ENCODE measurements at regions not wholly inside any gene's neighbourhood (a gene's known extent, or its start where the extent isn't known, plus 50 kb on each side); places are given as distances from the start of the nearest gene placed in this dataset.

DNA sequence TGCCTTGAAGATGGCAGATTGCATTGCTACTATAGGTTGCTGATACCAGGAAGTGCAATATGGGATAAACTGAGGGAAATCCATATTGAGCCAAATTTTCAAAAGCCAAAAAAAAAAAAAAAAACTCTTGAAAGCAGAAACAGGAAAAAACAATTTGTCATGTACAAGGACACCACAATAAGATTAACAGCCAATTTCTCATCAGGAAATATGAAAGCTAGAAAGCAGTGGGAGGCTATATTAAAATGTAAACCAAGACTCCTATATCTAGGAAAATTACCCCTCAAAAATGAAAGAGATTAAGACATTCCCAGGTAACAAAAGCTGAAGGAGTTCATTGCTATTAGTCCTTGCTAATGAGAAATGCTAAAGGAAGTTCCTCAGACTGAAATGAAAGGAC, 462.8 kb upstream of the DPH6 start:
- no peak overlapping the region for H3K4me3 ChIP-seq
- in situ Hi-C loops (cut with MboI): no loop called here
- H3K79me2 ChIP-seq (ENCODE audit: control insufficient read depth, insufficient read depth, low read length): no peaks in the 10 kb centered on the region
- intact Hi-C loops (cut with micrococcal nuclease; ENCODE audit: unreplicated experiment): no loop called here
- ChIA-PET CTCF (interaction anchor here (1.5 kb wide), 1 partner anchor 9 kb away, joined by 5 read pairs; no protein-coding TSS in a partner anchor), RAD21 (ENCODE audit: unreplicated experiment) (no interaction called here), SMC1A (ENCODE audit: uncharacterized antibody, unreplicated experiment) (interaction anchor here (0.9 to 1.6 kb wide), 2 partner anchors 15 to 124 kb away, joined by 3 to 4 read pairs; no protein-coding TSS in a partner anchor), POLR2A (no interaction called here)
- no peak overlapping the region for H3K9ac ChIP-seq (ENCODE audit: control insufficient read depth, insufficient read depth, low read length)
- no peak for TF ChIP-seq IKZF2 (IDR thresholded peaks at IDR 0.05)
- TF ChIP-seq BCL11A (IDR thresholded peaks at IDR 0.05; ENCODE audit: low read depth, low read length): no peak
- TF ChIP-seq, protein P1, sequence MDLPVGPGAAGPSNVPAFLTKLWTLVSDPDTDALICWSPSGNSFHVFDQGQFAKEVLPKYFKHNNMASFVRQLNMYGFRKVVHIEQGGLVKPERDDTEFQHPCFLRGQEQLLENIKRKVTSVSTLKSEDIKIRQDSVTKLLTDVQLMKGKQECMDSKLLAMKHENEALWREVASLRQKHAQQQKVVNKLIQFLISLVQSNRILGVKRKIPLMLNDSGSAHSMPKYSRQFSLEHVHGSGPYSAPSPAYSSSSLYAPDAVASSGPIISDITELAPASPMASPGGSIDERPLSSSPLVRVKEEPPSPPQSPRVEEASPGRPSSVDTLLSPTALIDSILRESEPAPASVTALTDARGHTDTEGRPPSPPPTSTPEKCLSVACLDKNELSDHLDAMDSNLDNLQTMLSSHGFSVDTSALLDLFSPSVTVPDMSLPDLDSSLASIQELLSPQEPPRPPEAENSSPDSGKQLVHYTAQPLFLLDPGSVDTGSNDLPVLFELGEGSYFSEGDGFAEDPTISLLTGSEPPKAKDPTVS (IDR thresholded peaks at IDR 0.05; ENCODE audit: low read depth, low read length): no peak
- TF ChIP-seq, protein P2, sequence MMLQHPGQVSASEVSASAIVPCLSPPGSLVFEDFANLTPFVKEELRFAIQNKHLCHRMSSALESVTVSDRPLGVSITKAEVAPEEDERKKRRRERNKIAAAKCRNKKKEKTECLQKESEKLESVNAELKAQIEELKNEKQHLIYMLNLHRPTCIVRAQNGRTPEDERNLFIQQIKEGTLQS (IDR thresholded peaks at IDR 0.05; ENCODE audit: borderline replicate concordance, extremely low read depth, low read depth, low read length): no peak
- TF ChIP-seq, protein P3, sequence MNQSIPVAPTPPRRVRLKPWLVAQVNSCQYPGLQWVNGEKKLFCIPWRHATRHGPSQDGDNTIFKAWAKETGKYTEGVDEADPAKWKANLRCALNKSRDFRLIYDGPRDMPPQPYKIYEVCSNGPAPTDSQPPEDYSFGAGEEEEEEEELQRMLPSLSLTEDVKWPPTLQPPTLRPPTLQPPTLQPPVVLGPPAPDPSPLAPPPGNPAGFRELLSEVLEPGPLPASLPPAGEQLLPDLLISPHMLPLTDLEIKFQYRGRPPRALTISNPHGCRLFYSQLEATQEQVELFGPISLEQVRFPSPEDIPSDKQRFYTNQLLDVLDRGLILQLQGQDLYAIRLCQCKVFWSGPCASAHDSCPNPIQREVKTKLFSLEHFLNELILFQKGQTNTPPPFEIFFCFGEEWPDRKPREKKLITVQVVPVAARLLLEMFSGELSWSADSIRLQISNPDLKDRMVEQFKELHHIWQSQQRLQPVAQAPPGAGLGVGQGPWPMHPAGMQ (IDR thresholded peaks at IDR 0.05; ENCODE audit: borderline replicate concordance): no peak
- no peak for TF ChIP-seq CHD4 (IDR thresholded peaks at IDR 0.05)
- TF ChIP-seq JUND (IDR thresholded peaks at IDR 0.05; ENCODE audit: low read depth, low read length): no peak
- TF ChIP-seq, protein P4, sequence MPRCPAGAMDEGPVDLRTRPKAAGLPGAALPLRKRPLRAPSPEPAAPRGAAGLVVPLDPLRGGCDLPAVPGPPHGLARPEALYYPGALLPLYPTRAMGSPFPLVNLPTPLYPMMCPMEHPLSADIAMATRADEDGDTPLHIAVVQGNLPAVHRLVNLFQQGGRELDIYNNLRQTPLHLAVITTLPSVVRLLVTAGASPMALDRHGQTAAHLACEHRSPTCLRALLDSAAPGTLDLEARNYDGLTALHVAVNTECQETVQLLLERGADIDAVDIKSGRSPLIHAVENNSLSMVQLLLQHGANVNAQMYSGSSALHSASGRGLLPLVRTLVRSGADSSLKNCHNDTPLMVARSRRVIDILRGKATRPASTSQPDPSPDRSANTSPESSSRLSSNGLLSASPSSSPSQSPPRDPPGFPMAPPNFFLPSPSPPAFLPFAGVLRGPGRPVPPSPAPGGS (IDR thresholded peaks at IDR 0.05; ENCODE audit: borderline replicate concordance, insufficient read depth, low read depth, low read length, poor library complexity, severe bottlenecking): no peak
- no peak for TF ChIP-seq RUNX3 (IDR thresholded peaks at IDR 0.05; ENCODE audit: low read length)
- TF ChIP-seq, protein P5, sequence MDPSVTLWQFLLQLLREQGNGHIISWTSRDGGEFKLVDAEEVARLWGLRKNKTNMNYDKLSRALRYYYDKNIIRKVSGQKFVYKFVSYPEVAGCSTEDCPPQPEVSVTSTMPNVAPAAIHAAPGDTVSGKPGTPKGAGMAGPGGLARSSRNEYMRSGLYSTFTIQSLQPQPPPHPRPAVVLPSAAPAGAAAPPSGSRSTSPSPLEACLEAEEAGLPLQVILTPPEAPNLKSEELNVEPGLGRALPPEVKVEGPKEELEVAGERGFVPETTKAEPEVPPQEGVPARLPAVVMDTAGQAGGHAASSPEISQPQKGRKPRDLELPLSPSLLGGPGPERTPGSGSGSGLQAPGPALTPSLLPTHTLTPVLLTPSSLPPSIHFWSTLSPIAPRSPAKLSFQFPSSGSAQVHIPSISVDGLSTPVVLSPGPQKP (IDR thresholded peaks at IDR 0.05; ENCODE audit: low read depth, low read length): no peak
- no peak for TF ChIP-seq MEF2B (IDR thresholded peaks at IDR 0.05; ENCODE audit: partially characterized antibody, poor library complexity, severe bottlenecking)
- TF ChIP-seq, protein P6, sequence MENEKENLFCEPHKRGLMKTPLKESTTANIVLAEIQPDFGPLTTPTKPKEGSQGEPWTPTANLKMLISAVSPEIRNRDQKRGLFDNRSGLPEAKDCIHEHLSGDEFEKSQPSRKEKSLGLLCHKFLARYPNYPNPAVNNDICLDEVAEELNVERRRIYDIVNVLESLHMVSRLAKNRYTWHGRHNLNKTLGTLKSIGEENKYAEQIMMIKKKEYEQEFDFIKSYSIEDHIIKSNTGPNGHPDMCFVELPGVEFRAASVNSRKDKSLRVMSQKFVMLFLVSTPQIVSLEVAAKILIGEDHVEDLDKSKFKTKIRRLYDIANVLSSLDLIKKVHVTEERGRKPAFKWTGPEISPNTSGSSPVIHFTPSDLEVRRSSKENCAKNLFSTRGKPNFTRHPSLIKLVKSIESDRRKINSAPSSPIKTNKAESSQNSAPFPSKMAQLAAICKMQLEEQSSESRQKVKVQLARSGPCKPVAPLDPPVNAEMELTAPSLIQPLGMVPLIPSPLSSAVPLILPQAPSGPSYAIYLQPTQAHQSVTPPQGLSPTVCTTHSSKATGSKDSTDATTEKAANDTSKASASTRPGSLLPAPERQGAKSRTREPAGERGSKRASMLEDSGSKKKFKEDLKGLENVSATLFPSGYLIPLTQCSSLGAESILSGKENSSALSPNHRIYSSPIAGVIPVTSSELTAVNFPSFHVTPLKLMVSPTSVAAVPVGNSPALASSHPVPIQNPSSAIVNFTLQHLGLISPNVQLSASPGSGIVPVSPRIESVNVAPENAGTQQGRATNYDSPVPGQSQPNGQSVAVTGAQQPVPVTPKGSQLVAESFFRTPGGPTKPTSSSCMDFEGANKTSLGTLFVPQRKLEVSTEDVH (IDR thresholded peaks at IDR 0.05; ENCODE audit: low read depth, partially characterized antibody): no peak
- H4K20me1 ChIP-seq (ENCODE audit: control insufficient read depth, insufficient read depth): no peaks in the 10 kb centered on the region
- BruUV-seq (replicated peaks): no TSS peak
- H3K4me2 ChIP-seq (ENCODE audit: control insufficient read depth, insufficient read depth): no peak overlapping the region
- DNase-seq (ENCODE audit: low read depth, low spot score): no peak
- no peaks in the 10 kb centered on the region for H3K4me1 ChIP-seq (ENCODE audit: control insufficient read depth, insufficient read depth, low read length)
- ATAC-seq: no peak
- no peaks in the 10 kb centered on the region for H3K36me3 ChIP-seq (ENCODE audit: control insufficient read depth in 2 of 2, insufficient read depth in 2 of 2, low read length in 1 of 2)
- H3K27ac ChIP-seq (ENCODE audit: control insufficient read depth, insufficient read depth): no peak overlapping the region
- FAIRE-seq: no peak
- H2AFZ ChIP-seq (ENCODE audit: control insufficient read depth, low read depth, low read length): no peak overlapping the region
- H3K9me3 ChIP-seq (replicated peaks; ENCODE audit: control insufficient read depth, insufficient read depth, low read length): peaks cover 2% of the 10 kb centered on the region; the same call in 1 of the 3 replicates
- H3K27me3 ChIP-seq (replicated peaks in 1 of 2; ENCODE audit: control insufficient read depth in 2 of 2, insufficient read depth in 2 of 2, low read length in 1 of 2): no peaks in the 10 kb centered on the region

Data from GM12878 (cell line).